ENCODE measurements at regions not wholly inside any gene's neighbourhood (a gene's known extent, or its start where the extent isn't known, plus 50 kb on each side); places are given as distances from the start of the nearest gene placed in this dataset.

GRCh38 chr5:12459326-12459725, 555.1 kb upstream of the CTNND2 start:
- H3K27ac ChIP-seq = no peak overlapping the region
- TF ChIP-seq ZFX (IDR thresholded peaks at IDR 0.05) = no peak
- TF ChIP-seq, protein P1, sequence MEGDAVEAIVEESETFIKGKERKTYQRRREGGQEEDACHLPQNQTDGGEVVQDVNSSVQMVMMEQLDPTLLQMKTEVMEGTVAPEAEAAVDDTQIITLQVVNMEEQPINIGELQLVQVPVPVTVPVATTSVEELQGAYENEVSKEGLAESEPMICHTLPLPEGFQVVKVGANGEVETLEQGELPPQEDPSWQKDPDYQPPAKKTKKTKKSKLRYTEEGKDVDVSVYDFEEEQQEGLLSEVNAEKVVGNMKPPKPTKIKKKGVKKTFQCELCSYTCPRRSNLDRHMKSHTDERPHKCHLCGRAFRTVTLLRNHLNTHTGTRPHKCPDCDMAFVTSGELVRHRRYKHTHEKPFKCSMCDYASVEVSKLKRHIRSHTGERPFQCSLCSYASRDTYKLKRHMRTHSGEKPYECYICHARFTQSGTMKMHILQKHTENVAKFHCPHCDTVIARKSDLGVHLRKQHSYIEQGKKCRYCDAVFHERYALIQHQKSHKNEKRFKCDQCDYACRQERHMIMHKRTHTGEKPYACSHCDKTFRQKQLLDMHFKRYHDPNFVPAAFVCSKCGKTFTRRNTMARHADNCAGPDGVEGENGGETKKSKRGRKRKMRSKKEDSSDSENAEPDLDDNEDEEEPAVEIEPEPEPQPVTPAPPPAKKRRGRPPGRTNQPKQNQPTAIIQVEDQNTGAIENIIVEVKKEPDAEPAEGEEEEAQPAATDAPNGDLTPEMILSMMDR (conservative IDR thresholded peaks at IDR 0.05) = no peak

GRCh38 chr5:12419075-12419474, 514.8 kb upstream of the CTNND2 start:
- no peak overlapping the region for H3K27ac ChIP-seq
- TF ChIP-seq, protein P1 (conservative IDR thresholded peaks at IDR 0.05) = no peak
- no peak for TF ChIP-seq ZFX (IDR thresholded peaks at IDR 0.05)

DNA sequence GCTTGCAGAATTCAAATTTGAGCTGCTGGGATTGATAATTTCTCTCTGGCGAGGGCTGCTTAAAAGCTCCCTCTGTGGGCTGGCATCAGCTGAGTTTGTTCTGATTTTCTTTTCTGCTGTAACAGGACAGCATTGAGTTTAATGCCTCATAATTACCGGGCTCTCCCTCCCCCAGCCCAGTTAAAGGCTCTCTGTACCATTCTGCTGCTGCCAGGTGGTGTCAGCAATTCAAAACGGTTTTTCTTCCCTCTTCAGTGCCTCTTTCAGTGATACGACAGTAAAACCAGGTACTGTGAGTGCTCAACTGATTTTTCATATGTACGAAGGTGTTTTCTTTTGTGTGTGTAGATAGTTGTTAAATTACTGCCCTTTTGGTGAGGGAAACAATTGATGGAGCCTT, 509.3 kb upstream of the CTNND2 start:
- TF ChIP-seq ZFX (IDR thresholded peaks at IDR 0.05) = no peak
- TF ChIP-seq, protein P1 (conservative IDR thresholded peaks at IDR 0.05) = no peak
- H3K27ac ChIP-seq = no peak overlapping the region

GRCh38 chr5:12413075-12413474, 508.8 kb upstream of the CTNND2 start:
- no peak overlapping the region for H3K27ac ChIP-seq
- TF ChIP-seq ZFX (IDR thresholded peaks at IDR 0.05) = no peak
- TF ChIP-seq, protein P1 (conservative IDR thresholded peaks at IDR 0.05) = no peak

- no peak for TF ChIP-seq ZFX (IDR thresholded peaks at IDR 0.05)
- TF ChIP-seq, protein P1 (conservative IDR thresholded peaks at IDR 0.05) = no peak
- H3K27ac ChIP-seq = no peak overlapping the region
Measured at GRCh38 chr5:12399868-12400267, 495.6 kb upstream of the CTNND2 start.

- no peak for TF ChIP-seq ZFX (IDR thresholded peaks at IDR 0.05)
- TF ChIP-seq, protein P1 (conservative IDR thresholded peaks at IDR 0.05) = no peak
- H3K27ac ChIP-seq = no peak overlapping the region
Measured at GRCh38 chr5:12392246-12392645, 488.0 kb upstream of the CTNND2 start.

DNA sequence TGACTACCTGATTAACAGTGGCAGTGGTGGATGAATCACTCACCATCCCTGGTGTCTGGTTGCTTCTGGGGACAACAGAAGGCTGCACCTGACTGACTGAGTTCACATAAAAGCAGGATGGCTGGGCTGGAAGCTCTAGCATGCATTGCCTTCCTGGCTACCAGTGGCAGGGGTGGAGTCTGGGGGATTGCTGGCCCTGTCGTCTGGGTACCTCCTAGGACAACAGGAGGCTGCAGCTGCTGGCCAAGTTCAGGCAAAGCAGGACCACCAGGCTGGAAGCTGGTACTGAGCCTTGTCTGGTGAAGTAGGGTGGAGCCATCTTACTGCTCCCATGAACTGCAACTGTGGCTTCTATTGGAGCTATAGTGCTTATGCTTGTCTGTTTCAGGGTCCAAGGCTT, 480.8 kb upstream of the CTNND2 start:
- TF ChIP-seq ZFX (IDR thresholded peaks at IDR 0.05) = no peak
- TF ChIP-seq, protein P1 (conservative IDR thresholded peaks at IDR 0.05) = no peak
- H3K27ac ChIP-seq = no peak overlapping the region
